Smooth muscle cell (in vitro differentiated cells): ENCODE measurements at regions not wholly inside any gene's neighbourhood (a gene's known extent, or its start where the extent isn't known, plus 50 kb on each side); places are given as distances from the start of the nearest gene placed in this dataset.

Experiments used
- DNase-seq: peaks from one replicate; lab custom pipeline; 2025; ENCODE audit not compliant: unreplicated experiment; lab: John Stamatoyannopoulos, UW
- H2AFZ ChIP-seq: fragments of 200-600 bp; sonication (generic); 2 replicates; pipeline ENCODE4 v1.6.0; 2016; ENCODE audit warnings: antibody characterized with exemption, low read depth, mild to moderate bottlenecking
- H3F3A ChIP-seq: fragments of 200-600 bp; sonication (generic); 2 replicates; pipeline ENCODE4 v1.6.0; 2017; ENCODE audit warnings: antibody characterized with exemption, low read depth
- H3K27ac ChIP-seq: fragments of 200-600 bp; sonication (generic); 2 replicates; pipeline ENCODE4 v1.5.1; 2016; ENCODE audit warnings: low read depth, mild to moderate bottlenecking
- H3K27me3 ChIP-seq: fragments of 200-600 bp; sonication (generic); 2 replicates; pipeline ENCODE4 v1.6.1; 2016; ENCODE audit warnings: low read depth, mild to moderate bottlenecking
- H3K36me3 ChIP-seq: fragments of 200-600 bp; sonication (generic); 2 replicates; pipeline ENCODE4 v1.5.1; 2016; ENCODE audit warnings: low read depth
- H3K4me1 ChIP-seq: fragments of 200-600 bp; sonication (generic); 2 replicates; pipeline ENCODE4 v1.5.1; 2016; ENCODE audit warnings: low read depth
- H3K4me2 ChIP-seq: fragments of 200-600 bp; sonication (generic); 2 replicates; pipeline ENCODE4 v1.6.0; 2016; ENCODE audit warnings: mild to moderate bottlenecking
- H3K4me3 ChIP-seq: fragments of 200-600 bp; sonication (generic); 2 replicates; pipeline ENCODE4 v1.5.1; 2016; ENCODE audit warnings: mild to moderate bottlenecking
- H3K79me2 ChIP-seq: fragments of 200-600 bp; sonication (generic); 2 replicates; pipeline ENCODE4 v1.6.0; 2016; ENCODE audit warnings: low read depth, mild to moderate bottlenecking
- H3K9ac ChIP-seq: fragments of 200-600 bp; sonication (generic); 2 replicates; pipeline ENCODE4 v1.6.0; 2016; ENCODE audit warnings: low read depth
- H3K9me3 ChIP-seq: fragments of 200-600 bp; sonication (generic); replicated peaks from 2 replicates; pipeline ENCODE4 v1.5.1; 2016; ENCODE audit warnings: low read depth
- H4K20me1 ChIP-seq: fragments of 200-600 bp; sonication (generic); 2 replicates; pipeline ENCODE4 v1.6.0; 2016; ENCODE audit warnings: low read depth
- CTCF ChIP-seq: fragments of 200-600 bp; sonication (generic); IDR thresholded peaks from 2 replicates; pipeline ENCODE4 v1.5.1; 2017; ENCODE audit warnings: borderline replicate concordance, mild to moderate bottlenecking, antibody characterized with exemption; ENCODE audit not compliant: insufficient read depth, poor library complexity, severe bottlenecking
- WGBS: methylation state at CpG from one replicate; pipeline ENCODE4 v1.1.7; 2016; ENCODE audit warnings: low lambda C conversion rate; 5-methylcytosine and 5-hydroxymethylcytosine counted together

DNA sequence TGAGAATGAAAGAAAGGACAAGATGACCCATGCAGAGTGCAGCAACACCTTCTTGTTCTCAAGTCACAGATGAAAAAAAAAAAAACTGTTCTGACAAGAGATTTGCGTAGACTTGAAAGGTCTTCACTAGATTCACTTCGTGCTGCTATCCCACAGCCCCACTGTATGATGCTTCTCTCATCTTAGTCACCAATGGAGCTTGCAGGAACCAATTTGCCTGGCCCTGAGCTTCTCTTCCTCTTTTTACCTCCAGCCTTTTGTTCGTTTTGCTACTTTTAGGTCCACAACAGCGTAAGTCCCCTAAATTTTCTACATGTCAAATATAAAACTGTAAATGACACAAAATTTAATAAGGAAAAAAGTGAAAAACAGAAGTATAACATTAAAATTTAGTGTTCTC lies 107.9 kb upstream of the NAP1L1 start:
- Histone ChIP-seq H3K4me1 (no peaks in the 10 kb centered on the region), H4K20me1 (no peaks in the 10 kb centered on the region), H3K27me3 (no peaks in the 10 kb centered on the region), H3K9ac (no peak overlapping the region), H3K9me3 (no peaks in the 10 kb centered on the region), H3K79me2 (no peaks in the 10 kb centered on the region), H2AFZ (no peak overlapping the region), H3K4me2 (no peak overlapping the region), H3K4me3 (no peak overlapping the region), H3K27ac (no peak overlapping the region), H3F3A (no peaks in the 10 kb centered on the region), H3K36me3 (no peaks in the 10 kb centered on the region)
- TF ChIP-seq CTCF = no peak
- no peak for DNase-seq
- 89% methylated on average over 4 of the region's 4 CpGs for WGBS

GRCh38 chr12:76190299-76190698 lies 105.8 kb upstream of the NAP1L1 start:
- H3K4me2 ChIP-seq = no peak overlapping the region
- H3K4me1 ChIP-seq = no peaks in the 10 kb centered on the region
- no peaks in the 10 kb centered on the region for H4K20me1 ChIP-seq
- no peak overlapping the region for H2AFZ ChIP-seq
- no peaks in the 10 kb centered on the region for H3K79me2 ChIP-seq
- H3K9ac ChIP-seq = no peak overlapping the region
- DNase-seq = no peak
- H3K4me3 ChIP-seq = no peak overlapping the region
- H3K9me3 ChIP-seq = no peaks in the 10 kb centered on the region
- H3F3A ChIP-seq = no peaks in the 10 kb centered on the region
- no peak for TF ChIP-seq CTCF
- no peak overlapping the region for H3K27ac ChIP-seq
- H3K36me3 ChIP-seq = no peaks in the 10 kb centered on the region
- H3K27me3 ChIP-seq = no peaks in the 10 kb centered on the region
- WGBS = 82% methylated on average over 2 of the region's 2 CpGs

GRCh38 chr12:76189851-76190250 lies 105.4 kb upstream of the NAP1L1 start:
- H3K4me1 ChIP-seq = no peaks in the 10 kb centered on the region
- TF ChIP-seq CTCF = no peak
- 91% methylated on average over 2 of the region's 2 CpGs for WGBS

DNA sequence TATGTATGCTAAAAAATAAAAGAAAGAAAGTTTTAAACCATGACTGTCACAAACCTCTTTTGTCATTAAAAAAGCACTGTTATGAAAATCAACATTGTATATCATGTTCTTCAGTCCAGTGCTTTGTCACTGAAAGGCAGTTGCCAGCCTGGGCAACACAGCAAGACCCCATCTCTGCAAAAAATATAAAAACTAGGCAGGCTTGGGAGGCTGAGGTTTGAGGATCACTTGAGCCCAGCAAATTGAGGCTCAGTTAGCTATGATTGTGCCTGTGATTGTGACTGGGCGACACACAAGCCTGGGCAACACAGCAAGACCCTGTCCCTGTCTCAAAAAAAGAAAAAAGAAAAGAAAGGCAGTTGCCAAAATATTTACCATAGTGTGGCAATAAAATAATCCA lies 102.7 kb upstream of the NAP1L1 start:
- Histone ChIP-seq H3F3A (no peaks in the 10 kb centered on the region), H3K36me3 (no peaks in the 10 kb centered on the region), H3K9ac (no peak overlapping the region), H3K27me3 (no peaks in the 10 kb centered on the region), H3K4me1 (peaks cover 6% of the 10 kb centered on the region), H4K20me1 (no peaks in the 10 kb centered on the region), H3K27ac (no peak overlapping the region), H2AFZ (no peak overlapping the region), H3K9me3 (no peaks in the 10 kb centered on the region), H3K79me2 (no peaks in the 10 kb centered on the region), H3K4me3 (no peak overlapping the region), H3K4me2 (no peak overlapping the region)
- no peak for TF ChIP-seq CTCF
- DNase-seq = no peak
- 95% methylated on average over 1 of the region's 1 CpG for WGBS

More at GRCh38 chr12:76189851-76190250, 105.4 kb upstream of the NAP1L1 start:
- Histone ChIP-seq H3K79me2 (no peaks in the 10 kb centered on the region), H3K4me3 (no peak overlapping the region), H3K36me3 (no peaks in the 10 kb centered on the region), H3F3A (no peaks in the 10 kb centered on the region), H3K27ac (no peak overlapping the region), H4K20me1 (no peaks in the 10 kb centered on the region), H3K27me3 (no peaks in the 10 kb centered on the region), H2AFZ (no peak overlapping the region), H3K9me3 (no peaks in the 10 kb centered on the region), H3K4me2 (no peak overlapping the region), H3K9ac (no peak overlapping the region)
- DNase-seq = no peak
